GM06990 (cell line): ENCODE measurements at regions not wholly inside any gene's neighbourhood (a gene's known extent, or its start where the extent isn't known, plus 50 kb on each side); places are given as distances from the start of the nearest gene placed in this dataset.
A peak's percentile ranks its signal among the peaks of the same experiment; 100 is the strongest.

Source experiments
- DNase-seq: peaks from one replicate; pipeline ENCODE4 v3.0.0-alpha.2; 2011; ENCODE audit not compliant: insufficient read length; ENCODE audit errors: extremely low read depth
- H3K27me3 ChIP-seq: replicated peaks from 2 replicates; pipeline ENCODE4 v1.6.0; 2011; ENCODE audit warnings: low read length; ENCODE audit not compliant: control insufficient read depth, insufficient read depth
- H3K36me3 ChIP-seq: 2 replicates; pipeline ENCODE4 v1.5.1; 2011; ENCODE audit warnings: low read length; ENCODE audit not compliant: control insufficient read depth, insufficient read depth
- H3K4me3 ChIP-seq: replicated peaks from 2 replicates; pipeline ENCODE4 v1.5.1; 2011; ENCODE audit warnings: low read depth, mild to moderate bottlenecking, control low read depth, low read length
- TF ChIP-seq, protein P1 (sequence below): IDR thresholded peaks from 2 replicates; pipeline ENCODE4 v1.5.1; 2011; ENCODE audit warnings: low read length, control low read depth, mild to moderate bottlenecking, inconsistent platforms; ENCODE audit not compliant: insufficient read depth, poor library complexity, severe bottlenecking

DNA sequence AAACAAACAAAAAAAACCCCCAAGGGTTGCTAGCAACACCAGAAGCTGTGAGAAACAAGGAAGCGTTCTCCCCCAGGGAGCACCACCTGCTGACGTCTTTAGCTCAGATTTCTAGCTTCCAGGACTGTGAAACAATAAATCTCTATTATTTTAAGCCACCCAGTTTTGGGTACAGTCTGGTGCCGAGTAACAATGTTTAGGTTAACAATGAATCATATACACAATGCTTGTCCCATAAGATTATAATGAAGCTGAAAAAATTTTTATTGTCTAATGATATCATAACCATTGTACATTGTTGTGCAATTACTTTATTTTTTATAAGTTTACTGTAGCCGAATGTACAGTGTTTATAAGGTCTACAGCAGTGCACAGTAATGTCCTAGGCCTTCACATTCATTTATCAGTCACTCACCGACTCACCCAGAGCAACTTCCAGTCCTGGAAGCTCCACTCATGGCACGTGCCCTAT lies 72.1 kb upstream of the CAB39 start:
- Histone ChIP-seq H3K4me3 (no peak overlapping the region), H3K27me3 (no peaks in the 10 kb centered on the region), H3K36me3 (no peaks in the 10 kb centered on the region)
- no peak for DNase-seq
- TF ChIP-seq, protein P1, sequence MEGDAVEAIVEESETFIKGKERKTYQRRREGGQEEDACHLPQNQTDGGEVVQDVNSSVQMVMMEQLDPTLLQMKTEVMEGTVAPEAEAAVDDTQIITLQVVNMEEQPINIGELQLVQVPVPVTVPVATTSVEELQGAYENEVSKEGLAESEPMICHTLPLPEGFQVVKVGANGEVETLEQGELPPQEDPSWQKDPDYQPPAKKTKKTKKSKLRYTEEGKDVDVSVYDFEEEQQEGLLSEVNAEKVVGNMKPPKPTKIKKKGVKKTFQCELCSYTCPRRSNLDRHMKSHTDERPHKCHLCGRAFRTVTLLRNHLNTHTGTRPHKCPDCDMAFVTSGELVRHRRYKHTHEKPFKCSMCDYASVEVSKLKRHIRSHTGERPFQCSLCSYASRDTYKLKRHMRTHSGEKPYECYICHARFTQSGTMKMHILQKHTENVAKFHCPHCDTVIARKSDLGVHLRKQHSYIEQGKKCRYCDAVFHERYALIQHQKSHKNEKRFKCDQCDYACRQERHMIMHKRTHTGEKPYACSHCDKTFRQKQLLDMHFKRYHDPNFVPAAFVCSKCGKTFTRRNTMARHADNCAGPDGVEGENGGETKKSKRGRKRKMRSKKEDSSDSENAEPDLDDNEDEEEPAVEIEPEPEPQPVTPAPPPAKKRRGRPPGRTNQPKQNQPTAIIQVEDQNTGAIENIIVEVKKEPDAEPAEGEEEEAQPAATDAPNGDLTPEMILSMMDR: no peak

DNA sequence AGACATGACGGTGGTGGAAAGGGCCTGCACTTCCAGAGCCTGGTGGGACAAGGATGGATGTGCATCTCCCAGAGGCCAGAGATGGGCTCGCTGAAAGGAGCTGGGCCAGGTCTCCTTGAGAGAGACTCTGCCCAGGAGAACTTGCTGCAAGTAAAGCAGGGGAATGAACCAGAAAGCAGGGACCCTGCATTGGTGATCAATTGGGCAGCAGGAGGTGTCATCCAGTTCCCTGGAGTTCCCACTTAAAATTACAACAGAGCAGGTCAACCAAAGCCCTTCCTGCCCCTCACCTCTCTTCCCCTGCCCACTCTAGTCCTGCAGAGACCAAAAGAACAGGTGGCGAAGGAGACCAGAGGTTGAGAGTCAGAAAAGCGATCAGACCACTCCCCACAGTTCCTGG lies 69.7 kb upstream of the CAB39 start:
- Histone ChIP-seq H3K36me3 (no peaks in the 10 kb centered on the region), H3K27me3 (no peaks in the 10 kb centered on the region), H3K4me3 (no peak overlapping the region)
- TF ChIP-seq, protein P1: no peak
- no peak for DNase-seq

DNA sequence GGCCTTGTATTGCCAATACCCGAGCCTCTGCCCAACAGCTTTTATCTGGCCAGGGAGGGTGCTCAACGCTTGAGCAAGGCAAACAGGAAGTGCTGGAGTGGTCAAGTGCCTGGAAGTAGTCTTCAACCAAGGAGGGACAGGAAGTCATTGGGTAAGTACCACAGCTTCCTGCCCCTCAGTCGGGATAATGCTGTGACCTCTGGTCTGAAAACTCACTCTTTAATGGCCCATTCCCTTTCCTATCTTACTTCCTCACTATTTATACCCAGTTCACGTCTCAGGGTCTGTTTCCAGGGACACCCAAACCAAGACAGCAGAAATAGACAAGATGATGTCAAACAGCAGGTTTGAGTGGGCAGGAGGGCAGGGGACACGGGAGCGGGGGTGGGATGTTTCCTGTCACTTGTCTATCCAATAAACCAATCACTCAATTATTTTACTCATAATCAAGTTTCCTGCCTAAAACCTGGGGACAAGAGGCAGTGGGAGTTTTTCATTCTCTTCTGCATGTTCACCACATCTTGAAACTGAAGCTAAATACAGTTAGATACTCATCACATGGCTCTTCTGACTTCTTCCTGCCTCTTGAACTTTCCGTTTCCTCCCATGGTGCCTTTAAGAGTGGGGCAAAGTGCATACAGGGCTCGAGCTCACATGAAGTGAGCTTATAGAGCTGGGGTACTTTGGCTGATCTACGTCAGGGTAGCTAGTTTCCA lies 68.9 kb upstream of the CAB39 start:
- TF ChIP-seq, protein P1: no peak
- peak; percentile 56 for DNase-seq
- H3K36me3 ChIP-seq: no peaks in the 10 kb centered on the region
- H3K4me3 ChIP-seq: no peak overlapping the region
- H3K27me3 ChIP-seq: no peaks in the 10 kb centered on the region

DNA sequence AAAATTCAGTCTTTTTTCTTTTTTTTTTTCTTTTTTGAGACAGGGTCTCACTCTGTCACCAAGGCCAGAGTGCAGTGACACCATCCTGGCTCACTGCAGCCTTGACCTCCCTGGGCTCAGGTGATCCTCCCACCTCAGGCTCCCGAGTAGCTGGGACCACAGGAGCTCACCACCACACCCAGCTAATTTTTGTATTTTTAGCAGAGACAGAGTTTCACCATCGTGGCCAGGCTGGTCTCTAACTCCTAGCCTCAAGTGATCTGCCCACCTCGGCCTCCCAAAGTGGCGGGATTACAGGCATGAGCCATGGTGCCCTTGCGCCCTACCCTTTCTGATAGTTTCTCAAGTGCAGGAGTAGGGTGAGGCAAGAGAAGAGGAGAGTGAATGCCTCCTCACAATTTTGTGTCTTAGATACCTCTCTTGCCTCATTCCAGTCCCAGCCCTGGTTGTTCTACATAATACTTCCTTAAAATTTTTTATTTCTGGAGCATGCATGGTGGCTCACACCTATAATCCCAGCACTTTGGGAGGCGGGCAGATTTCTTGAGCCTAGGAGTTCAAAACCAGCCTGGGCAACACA lies 68.2 kb upstream of the CAB39 start:
- H3K36me3 ChIP-seq: no peaks in the 10 kb centered on the region
- TF ChIP-seq, protein P1: no peak
- no peak overlapping the region for H3K4me3 ChIP-seq
- no peaks in the 10 kb centered on the region for H3K27me3 ChIP-seq
- DNase-seq: no peak

DNA sequence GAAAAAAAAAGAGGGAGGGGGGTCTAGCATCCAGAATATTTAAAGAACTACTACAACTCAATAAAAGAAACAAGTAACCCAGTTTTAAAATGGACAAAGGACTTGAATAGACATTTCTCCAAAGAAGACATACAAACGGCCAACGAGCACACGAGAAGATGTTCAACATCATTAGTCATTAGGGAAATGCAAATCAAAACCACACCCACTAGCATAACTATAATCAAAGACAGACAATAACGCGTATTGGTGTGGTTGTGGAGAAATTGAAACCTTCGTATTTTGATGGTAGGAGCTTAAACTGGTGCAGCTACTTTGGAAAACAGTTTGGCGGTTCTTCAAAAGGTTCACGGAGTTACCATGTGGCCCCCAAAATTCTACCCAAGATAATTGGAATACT lies 64.3 kb upstream of the CAB39 start:
- H3K36me3 ChIP-seq: no peaks in the 10 kb centered on the region
- TF ChIP-seq, protein P1: no peak
- H3K4me3 ChIP-seq: no peak overlapping the region
- DNase-seq: no peak
- no peaks in the 10 kb centered on the region for H3K27me3 ChIP-seq
